Medulla oblongata (tissue), 1 donor: ENCODE measurements at regions not wholly inside any gene's neighbourhood (a gene's known extent, or its start where the extent isn't known, plus 50 kb on each side); places are given as distances from the start of the nearest gene placed in this dataset.
"Not testable (repeated sequence)": the region's sequence is repeated elsewhere in the genome, so short reads cannot be mapped to it uniquely, and the experiment has no call there.

Experiments
- DNase-seq: peaks from one replicate; pipeline ENCODE4 v3.0.0-alpha.2; 2015; ENCODE audit errors: extremely low spot score

- no peak for DNase-seq
These were observed 253.6 kb upstream of the LRRC4C start for GRCh38 chr11:41713030-41713429.

GRCh38 chr11:41714101-41714500, 254.6 kb upstream of the LRRC4C start:
- DNase-seq: no peak

GRCh38 chr11:41716862-41717261, 257.4 kb upstream of the LRRC4C start:
- DNase-seq: no peak

GRCh38 chr11:41720761-41721160, 261.3 kb upstream of the LRRC4C start:
- no peak for DNase-seq

GRCh38 chr11:41728161-41728560, 268.7 kb upstream of the LRRC4C start:
- DNase-seq: not testable (repeated sequence)

GRCh38 chr11:41775296-41775695, 315.8 kb upstream of the LRRC4C start:
- DNase-seq: no peak

- DNase-seq: no peak
These were observed 320.0 kb upstream of the LRRC4C start for GRCh38 chr11:41779401-41779960.

- DNase-seq: no peak
These were observed 322.0 kb upstream of the LRRC4C start for GRCh38 chr11:41781441-41781840.

- no peak for DNase-seq
These were observed 325.3 kb upstream of the LRRC4C start for GRCh38 chr11:41784513-41785335.

GRCh38 chr11:41786087-41786486, 326.6 kb upstream of the LRRC4C start:
- DNase-seq: no peak

- no peak for DNase-seq
These were observed 328.7 kb upstream of the LRRC4C start for GRCh38 chr11:41788177-41788576.

GRCh38 chr11:41789376-41789775, 329.9 kb upstream of the LRRC4C start:
- no peak for DNase-seq

- DNase-seq: no peak
These were observed 335.6 kb upstream of the LRRC4C start for GRCh38 chr11:41795004-41795403.

- no peak for DNase-seq
These were observed 340.3 kb upstream of the LRRC4C start for GRCh38 chr11:41799754-41800153.

- DNase-seq: no peak
These were observed 344.4 kb upstream of the LRRC4C start for GRCh38 chr11:41803895-41804294.

- no peak for DNase-seq
These were observed 356.9 kb upstream of the LRRC4C start for GRCh38 chr11:41816396-41816795.

- DNase-seq: not testable (repeated sequence)
These were observed 364.8 kb upstream of the LRRC4C start for GRCh38 chr11:41824287-41824686.

GRCh38 chr11:41826085-41826484, 366.6 kb upstream of the LRRC4C start:
- no peak for DNase-seq

- no peak for DNase-seq
These were observed 377.0 kb upstream of the LRRC4C start for GRCh38 chr11:41836431-41836830.

GRCh38 chr11:41842673-41843072, 383.2 kb upstream of the LRRC4C start:
- DNase-seq: no peak

GRCh38 chr11:41845066-41845465, 385.6 kb upstream of the LRRC4C start:
- no peak for DNase-seq

- DNase-seq: no peak
These were observed 388.9 kb upstream of the LRRC4C start for GRCh38 chr11:41848349-41848748.

- DNase-seq: no peak
These were observed 389.8 kb upstream of the LRRC4C start for GRCh38 chr11:41849250-41849649.

GRCh38 chr11:41851743-41852142, 392.3 kb upstream of the LRRC4C start:
- DNase-seq: no peak
